ENCODE measurements at regions not wholly inside any gene's neighbourhood (a gene's known extent, or its start where the extent isn't known, plus 50 kb on each side); places are given as distances from the start of the nearest gene placed in this dataset.

DNA sequence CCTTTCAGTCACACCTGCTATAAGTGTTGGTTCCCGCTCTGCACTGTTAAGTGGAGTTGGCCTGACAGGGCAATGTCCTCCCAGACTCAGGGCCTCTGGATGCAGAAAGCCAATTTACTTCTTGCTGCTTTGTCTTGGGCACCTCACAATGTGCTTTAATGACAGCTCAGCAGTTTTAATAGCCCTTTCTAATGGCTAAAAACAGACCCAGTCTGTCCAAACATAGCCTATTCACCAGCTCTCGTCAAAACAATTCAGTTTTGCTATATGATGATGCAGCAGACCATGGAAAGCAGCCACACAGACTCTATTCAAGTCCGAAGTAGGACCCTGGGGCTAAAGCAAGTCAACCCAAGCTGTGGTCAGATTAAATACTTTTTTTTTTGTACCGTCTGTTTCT lies 529.1 kb upstream of the SEMA6A start:
- no peak for FAIRE-seq
- DNase-seq (ENCODE audit: insufficient read length, low spot score): no peak
- TF ChIP-seq POU2F2 (IDR thresholded peaks at IDR 0.05; ENCODE audit: low read depth, low read length): no peak
- no peak for TF ChIP-seq POLR2AphosphoS5 (IDR thresholded peaks at IDR 0.05; ENCODE audit: low read depth, low read length)
- no peak for TF ChIP-seq TAF1 (IDR thresholded peaks at IDR 0.05; ENCODE audit: low read depth, low read length)
- TF ChIP-seq SPI1 (IDR thresholded peaks at IDR 0.05; ENCODE audit: low read depth, low read length): no peak
- TF ChIP-seq POLR2A (IDR thresholded peaks at IDR 0.05; ENCODE audit: low read depth, low read length): no peak
- TF ChIP-seq PAX5 (IDR thresholded peaks at IDR 0.05; ENCODE audit: insufficient read depth, low read length, severe bottlenecking): no peak

DNA sequence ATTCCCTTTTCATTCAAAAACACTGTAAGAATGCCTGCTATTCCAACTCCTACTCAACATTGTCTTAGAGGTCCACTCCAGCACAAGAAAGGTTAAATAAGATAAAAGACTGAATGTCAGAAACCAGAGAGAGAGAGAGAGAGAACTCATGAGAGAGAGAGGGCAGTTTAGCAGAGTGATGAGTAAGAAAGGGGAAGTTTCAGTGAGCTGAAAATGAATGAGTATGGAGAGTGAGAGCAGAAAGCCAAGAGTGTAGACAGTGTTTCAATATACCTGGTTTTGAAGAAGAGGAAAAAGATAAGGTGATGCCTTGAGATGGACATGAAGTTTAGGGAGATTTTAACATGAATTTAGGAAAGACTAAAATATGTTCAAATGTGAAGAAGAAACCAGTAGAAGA lies 528.0 kb upstream of the SEMA6A start:
- FAIRE-seq (no peak), DNase-seq (ENCODE audit: insufficient read length, low spot score) (no peak)
- TF ChIP-seq POLR2A (IDR thresholded peaks at IDR 0.05; ENCODE audit: low read depth, low read length): no peak
- TF ChIP-seq POU2F2 (IDR thresholded peaks at IDR 0.05; ENCODE audit: low read depth, low read length): no peak
- no peak for TF ChIP-seq POLR2AphosphoS5 (IDR thresholded peaks at IDR 0.05; ENCODE audit: low read depth, low read length)
- TF ChIP-seq SPI1 (IDR thresholded peaks at IDR 0.05; ENCODE audit: low read depth, low read length): no peak
- no peak for TF ChIP-seq PAX5 (IDR thresholded peaks at IDR 0.05; ENCODE audit: insufficient read depth, low read length, severe bottlenecking)
- TF ChIP-seq TAF1 (IDR thresholded peaks at IDR 0.05; ENCODE audit: low read depth, low read length): no peak

DNA sequence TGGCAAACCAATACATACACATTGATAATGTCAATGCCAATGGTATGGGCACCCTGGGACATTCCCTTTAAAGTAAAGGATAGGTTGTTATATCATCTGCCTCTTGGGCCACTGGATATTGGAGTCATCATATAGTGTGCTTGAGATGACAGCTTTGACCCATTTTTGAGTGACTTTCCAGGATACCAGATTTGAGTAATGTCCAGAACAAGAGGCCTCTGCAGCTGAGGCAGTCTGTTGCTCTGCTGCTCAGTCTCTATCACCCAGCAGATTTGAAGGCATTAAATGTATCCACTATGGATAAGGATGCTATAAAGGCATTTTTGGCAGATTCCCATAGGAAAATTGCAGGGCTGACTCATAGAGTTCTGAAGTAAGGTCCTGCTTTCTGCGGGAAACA lies 525.6 kb upstream of the SEMA6A start:
- no peak for FAIRE-seq
- TF ChIP-seq TAF1 (IDR thresholded peaks at IDR 0.05; ENCODE audit: low read depth, low read length) (no peak), POLR2AphosphoS5 (IDR thresholded peaks at IDR 0.05; ENCODE audit: low read depth, low read length) (no peak), SPI1 (IDR thresholded peaks at IDR 0.05; ENCODE audit: low read depth, low read length) (no peak), PAX5 (IDR thresholded peaks at IDR 0.05; ENCODE audit: insufficient read depth, low read length, severe bottlenecking) (no peak), POU2F2 (IDR thresholded peaks at IDR 0.05; ENCODE audit: low read depth, low read length) (no peak), POLR2A (IDR thresholded peaks at IDR 0.05; ENCODE audit: low read depth, low read length) (no peak)
- DNase-seq (ENCODE audit: insufficient read length, low spot score): no peak

DNA sequence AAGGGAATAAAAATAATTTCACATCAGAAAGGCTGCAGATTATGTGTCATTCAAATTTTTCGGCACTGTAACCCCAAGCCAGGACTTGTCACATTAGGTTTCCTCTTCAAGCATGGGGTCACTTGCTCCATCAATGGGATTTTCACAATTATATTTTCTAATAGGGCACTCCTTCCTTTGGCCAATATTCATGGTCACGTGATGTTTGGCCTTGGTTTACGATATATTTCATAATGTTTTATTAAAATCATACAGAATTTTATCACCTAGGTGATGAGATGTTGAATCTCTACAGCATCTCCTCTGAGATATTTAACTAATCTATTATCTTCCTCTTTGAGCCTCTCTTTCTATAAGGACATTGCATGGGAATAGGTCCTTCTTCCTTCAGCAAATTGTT lies 523.5 kb upstream of the SEMA6A start:
- DNase-seq (ENCODE audit: insufficient read length, low spot score) (no peak), FAIRE-seq (no peak)
- TF ChIP-seq SPI1 (IDR thresholded peaks at IDR 0.05; ENCODE audit: low read depth, low read length) (no peak), POLR2A (IDR thresholded peaks at IDR 0.05; ENCODE audit: low read depth, low read length) (no peak), TAF1 (IDR thresholded peaks at IDR 0.05; ENCODE audit: low read depth, low read length) (no peak), PAX5 (IDR thresholded peaks at IDR 0.05; ENCODE audit: insufficient read depth, low read length, severe bottlenecking) (no peak), POU2F2 (IDR thresholded peaks at IDR 0.05; ENCODE audit: low read depth, low read length) (no peak), POLR2AphosphoS5 (IDR thresholded peaks at IDR 0.05; ENCODE audit: low read depth, low read length) (no peak)

- TF ChIP-seq SPI1 (IDR thresholded peaks at IDR 0.05; ENCODE audit: low read depth, low read length) (no peak), PAX5 (IDR thresholded peaks at IDR 0.05; ENCODE audit: insufficient read depth, low read length, severe bottlenecking) (no peak)
- no peak for DNase-seq (ENCODE audit: insufficient read length, low spot score)
- no peak for FAIRE-seq
Measured at GRCh38 chr5:117095346-117096332, 521.0 kb upstream of the SEMA6A start.

DNA sequence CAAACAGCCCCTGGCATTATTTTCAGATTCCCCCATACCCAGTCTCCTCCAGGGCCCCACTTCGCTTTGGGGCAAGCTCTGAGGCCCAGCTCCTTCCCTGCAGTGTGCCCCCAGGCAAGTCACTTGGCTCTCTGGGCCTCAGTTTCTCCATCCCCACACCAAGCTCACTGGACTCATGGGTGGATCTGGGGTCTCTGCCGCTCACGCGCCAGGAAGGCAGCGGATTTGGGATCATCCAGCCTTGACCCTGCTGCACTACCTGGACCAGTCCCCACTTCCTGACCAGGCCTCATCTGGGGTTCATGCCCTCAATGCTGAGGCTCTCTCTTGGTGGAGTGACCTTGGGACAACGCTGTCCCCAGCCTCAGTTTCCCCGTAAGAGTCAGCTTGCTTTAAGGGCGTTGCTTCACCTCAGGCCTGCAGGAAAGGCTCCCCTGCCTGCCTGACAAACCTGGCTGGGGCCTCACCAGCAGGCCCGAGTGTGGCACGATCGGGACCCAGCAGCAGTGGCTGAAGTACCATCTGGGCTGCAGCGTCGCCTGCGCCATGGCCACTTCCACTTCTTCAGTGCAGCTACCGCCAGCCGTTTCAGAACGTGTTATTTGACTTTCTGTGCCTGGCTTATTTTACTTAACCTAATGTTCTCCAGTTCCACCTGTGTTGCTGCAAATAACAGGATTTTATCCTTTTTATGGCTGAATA lies 519.6 kb upstream of the SEMA6A start:
- FAIRE-seq: no peak
- TF ChIP-seq POLR2AphosphoS5 (IDR thresholded peaks at IDR 0.05; ENCODE audit: low read depth, low read length) (no peak), PAX5 (IDR thresholded peaks at IDR 0.05; ENCODE audit: insufficient read depth, low read length, severe bottlenecking) (no peak), POU2F2 (IDR thresholded peaks at IDR 0.05; ENCODE audit: low read depth, low read length) (no peak), SPI1 (IDR thresholded peaks at IDR 0.05; ENCODE audit: low read depth, low read length) (no peak), TAF1 (IDR thresholded peaks at IDR 0.05; ENCODE audit: low read depth, low read length) (no peak), POLR2A (IDR thresholded peaks at IDR 0.05; ENCODE audit: low read depth, low read length) (no peak)
- no peak for DNase-seq (ENCODE audit: insufficient read length, low spot score)

GRCh38 chr5:117093653-117094052 lies 519.0 kb upstream of the SEMA6A start:
- TF ChIP-seq POU2F2 (IDR thresholded peaks at IDR 0.05; ENCODE audit: low read depth, low read length) (no peak), TAF1 (IDR thresholded peaks at IDR 0.05; ENCODE audit: low read depth, low read length) (no peak), POLR2A (IDR thresholded peaks at IDR 0.05; ENCODE audit: low read depth, low read length) (no peak), PAX5 (IDR thresholded peaks at IDR 0.05; ENCODE audit: insufficient read depth, low read length, severe bottlenecking) (no peak), POLR2AphosphoS5 (IDR thresholded peaks at IDR 0.05; ENCODE audit: low read depth, low read length) (no peak), SPI1 (IDR thresholded peaks at IDR 0.05; ENCODE audit: low read depth, low read length) (no peak)
- FAIRE-seq (no peak), DNase-seq (ENCODE audit: insufficient read length, low spot score) (no peak)

DNA sequence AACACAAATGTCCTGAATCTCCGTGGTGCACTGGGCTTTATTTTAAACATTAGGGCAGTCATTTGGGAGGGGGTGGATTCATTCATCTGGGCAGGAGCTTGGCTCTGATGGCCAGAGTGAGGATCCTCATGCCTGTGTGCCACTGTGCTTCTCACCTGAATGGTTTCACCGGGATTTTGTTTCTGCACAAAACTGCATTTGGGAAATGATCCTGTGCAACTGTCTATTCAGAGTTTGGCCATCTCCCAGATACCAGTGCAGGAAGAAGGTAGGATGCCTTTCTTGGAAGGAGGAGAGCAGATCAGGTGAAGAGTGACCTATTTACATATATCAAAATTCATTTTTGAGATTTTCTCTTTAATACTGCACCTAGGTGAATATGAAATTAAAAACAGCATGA lies 514.4 kb upstream of the SEMA6A start:
- FAIRE-seq (no peak), DNase-seq (ENCODE audit: insufficient read length, low spot score) (no peak)
- no peak for TF ChIP-seq POU2F2 (IDR thresholded peaks at IDR 0.05; ENCODE audit: low read depth, low read length)
- TF ChIP-seq POLR2AphosphoS5 (IDR thresholded peaks at IDR 0.05; ENCODE audit: low read depth, low read length): no peak
- TF ChIP-seq PAX5 (IDR thresholded peaks at IDR 0.05; ENCODE audit: insufficient read depth, low read length, severe bottlenecking): no peak
- TF ChIP-seq SPI1 (IDR thresholded peaks at IDR 0.05; ENCODE audit: low read depth, low read length): no peak
- TF ChIP-seq TAF1 (IDR thresholded peaks at IDR 0.05; ENCODE audit: low read depth, low read length): no peak
- no peak for TF ChIP-seq POLR2A (IDR thresholded peaks at IDR 0.05; ENCODE audit: low read depth, low read length)

DNA sequence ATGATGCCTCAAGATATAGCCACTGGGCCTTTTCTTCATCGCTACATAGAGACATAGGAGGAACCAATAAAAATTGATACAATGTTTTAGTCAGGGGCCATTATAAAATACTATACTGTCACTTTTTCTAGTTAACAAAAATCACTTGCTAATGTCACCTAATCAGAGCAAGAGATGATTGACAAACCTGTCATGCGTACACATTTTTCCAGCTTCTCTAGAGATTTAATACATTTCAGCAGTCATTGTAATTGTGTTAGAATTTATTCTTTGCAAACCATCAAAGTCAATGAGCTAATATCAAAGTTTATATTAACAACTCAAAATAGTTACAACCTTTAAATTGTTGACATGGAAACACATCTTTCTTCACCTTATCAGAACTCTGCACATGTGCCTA lies 513.6 kb upstream of the SEMA6A start:
- TF ChIP-seq POLR2AphosphoS5 (IDR thresholded peaks at IDR 0.05; ENCODE audit: low read depth, low read length) (no peak), SPI1 (IDR thresholded peaks at IDR 0.05; ENCODE audit: low read depth, low read length) (no peak), POU2F2 (IDR thresholded peaks at IDR 0.05; ENCODE audit: low read depth, low read length) (no peak), TAF1 (IDR thresholded peaks at IDR 0.05; ENCODE audit: low read depth, low read length) (no peak), PAX5 (IDR thresholded peaks at IDR 0.05; ENCODE audit: insufficient read depth, low read length, severe bottlenecking) (no peak), POLR2A (IDR thresholded peaks at IDR 0.05; ENCODE audit: low read depth, low read length) (no peak)
- DNase-seq (ENCODE audit: insufficient read length, low spot score): no peak
- FAIRE-seq: no peak
